ENCODE measurements at regions not wholly inside any gene's neighbourhood (a gene's known extent, or its start where the extent isn't known, plus 50 kb on each side); places are given as distances from the start of the nearest gene placed in this dataset.

- Histone ChIP-seq H3K9ac (ENCODE audit: low read depth, low read length) (no peak overlapping the region), H3K36me3 (ENCODE audit: insufficient read depth, low read depth, low read length) (no peaks in the 10 kb centered on the region), H3K9me3 (ENCODE audit: insufficient read depth, low read depth, low read length) (peaks cover 18% of the 10 kb centered on the region), H3K27me3 (ENCODE audit: insufficient read depth, low read length) (no peaks in the 10 kb centered on the region), H3K4me3 (ENCODE audit: low read length) (no peak overlapping the region), H3K27ac (ENCODE audit: low read length) (no peak overlapping the region), H3K4me1 (ENCODE audit: insufficient read depth, low read length) (no peaks in the 10 kb centered on the region)
Observed at GRCh38 chr12:91396293-91396692, 213.7 kb upstream of the DCN start.

DNA sequence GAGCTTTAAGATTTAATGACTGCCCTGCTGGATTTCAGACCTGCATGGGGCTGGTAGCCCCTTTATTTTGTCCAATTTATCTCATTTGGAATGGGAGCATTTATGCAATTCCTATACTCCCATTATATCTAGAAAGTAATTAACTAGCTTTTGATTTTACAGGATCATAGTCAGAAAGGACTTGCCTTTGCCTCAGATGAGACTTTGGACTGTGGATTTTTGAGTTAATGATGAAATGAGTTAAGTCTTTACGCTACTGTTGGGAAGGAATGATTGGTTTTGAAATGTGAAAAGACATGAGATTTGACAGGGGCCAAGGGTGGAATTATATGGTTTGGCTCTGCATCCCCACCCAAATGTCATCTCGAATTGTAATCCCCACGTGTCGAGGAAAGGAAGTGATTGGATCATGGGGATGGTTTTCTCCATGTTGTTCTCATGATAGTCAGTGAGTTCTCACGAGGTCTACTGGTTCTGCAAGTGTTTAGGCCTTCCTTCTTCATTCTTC, 213.1 kb upstream of the DCN start:
- Histone ChIP-seq H3K4me3 (ENCODE audit: low read length) (no peak overlapping the region), H3K9me3 (ENCODE audit: insufficient read depth, low read depth, low read length) (peaks cover 18% of the 10 kb centered on the region), H3K27me3 (ENCODE audit: insufficient read depth, low read length) (no peaks in the 10 kb centered on the region), H3K9ac (ENCODE audit: low read depth, low read length) (no peak overlapping the region), H3K36me3 (ENCODE audit: insufficient read depth, low read depth, low read length) (no peaks in the 10 kb centered on the region), H3K27ac (ENCODE audit: low read length) (no peak overlapping the region), H3K4me1 (ENCODE audit: insufficient read depth, low read length) (no peaks in the 10 kb centered on the region)

DNA sequence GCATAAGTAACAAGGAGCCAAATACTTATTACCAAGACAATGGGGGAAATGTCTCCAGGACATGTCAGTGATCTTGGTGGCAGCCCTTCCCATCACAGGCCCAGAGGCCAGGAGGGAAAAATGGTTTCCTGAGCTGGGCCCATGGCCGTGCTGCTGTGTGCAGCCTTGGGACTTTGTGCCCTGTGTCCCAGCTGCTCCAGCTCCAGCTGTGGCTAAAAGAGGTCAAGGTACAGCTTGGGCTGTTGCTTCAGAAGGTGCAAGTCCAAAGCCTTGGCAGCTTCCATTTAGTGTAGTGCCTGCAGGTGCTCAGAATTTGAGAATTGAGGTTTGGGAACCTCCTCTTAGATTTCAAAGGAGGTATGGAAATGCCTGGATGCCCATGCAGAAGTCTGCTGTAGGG, 212.3 kb upstream of the DCN start:
- no peaks in the 10 kb centered on the region for H3K36me3 ChIP-seq (ENCODE audit: insufficient read depth, low read depth, low read length)
- H3K27ac ChIP-seq (ENCODE audit: low read length) = no peak overlapping the region

DNA sequence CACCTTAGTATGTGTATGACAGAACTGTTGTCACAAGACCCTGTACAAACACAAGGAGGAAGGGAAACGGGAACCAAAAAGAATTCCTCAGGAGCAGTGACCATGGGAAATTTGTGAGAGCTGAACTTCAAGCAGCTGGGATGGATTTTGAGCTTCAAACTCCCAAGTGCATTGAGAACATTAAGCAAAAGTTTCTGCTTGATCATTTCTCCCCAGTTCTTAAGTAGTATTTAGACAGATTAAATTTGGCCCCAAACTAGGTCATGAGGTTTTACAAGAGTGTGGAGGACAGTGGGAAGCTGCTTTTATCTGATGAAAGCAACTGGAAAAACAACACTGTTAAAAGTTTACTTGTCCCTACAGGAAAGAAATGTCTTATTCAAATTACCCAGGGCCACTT, 206.0 kb upstream of the DCN start:
- H3K36me3 ChIP-seq (ENCODE audit: insufficient read depth, low read depth, low read length) = no peaks in the 10 kb centered on the region
- H3K4me1 ChIP-seq (ENCODE audit: insufficient read depth, low read length) = no peaks in the 10 kb centered on the region
- no peaks in the 10 kb centered on the region for H3K27me3 ChIP-seq (ENCODE audit: insufficient read depth, low read length)
- H3K9ac ChIP-seq (ENCODE audit: low read depth, low read length) = no peak overlapping the region
- H3K9me3 ChIP-seq (ENCODE audit: insufficient read depth, low read depth, low read length) = peaks cover 5% of the 10 kb centered on the region; the same call in 1 of the 2 replicates
- no peak overlapping the region for H3K27ac ChIP-seq (ENCODE audit: low read length)
- no peak overlapping the region for H3K4me3 ChIP-seq (ENCODE audit: low read length)

More for the DNA sequence above, 212.3 kb upstream of the DCN start:
- H3K27me3 ChIP-seq (ENCODE audit: insufficient read depth, low read length) = no peaks in the 10 kb centered on the region
- H3K9me3 ChIP-seq (ENCODE audit: insufficient read depth, low read depth, low read length) = peaks cover 18% of the 10 kb centered on the region
- H3K9ac ChIP-seq (ENCODE audit: low read depth, low read length) = no peak overlapping the region
- H3K4me1 ChIP-seq (ENCODE audit: insufficient read depth, low read length) = no peaks in the 10 kb centered on the region
- H3K4me3 ChIP-seq (ENCODE audit: low read length) = no peak overlapping the region

DNA sequence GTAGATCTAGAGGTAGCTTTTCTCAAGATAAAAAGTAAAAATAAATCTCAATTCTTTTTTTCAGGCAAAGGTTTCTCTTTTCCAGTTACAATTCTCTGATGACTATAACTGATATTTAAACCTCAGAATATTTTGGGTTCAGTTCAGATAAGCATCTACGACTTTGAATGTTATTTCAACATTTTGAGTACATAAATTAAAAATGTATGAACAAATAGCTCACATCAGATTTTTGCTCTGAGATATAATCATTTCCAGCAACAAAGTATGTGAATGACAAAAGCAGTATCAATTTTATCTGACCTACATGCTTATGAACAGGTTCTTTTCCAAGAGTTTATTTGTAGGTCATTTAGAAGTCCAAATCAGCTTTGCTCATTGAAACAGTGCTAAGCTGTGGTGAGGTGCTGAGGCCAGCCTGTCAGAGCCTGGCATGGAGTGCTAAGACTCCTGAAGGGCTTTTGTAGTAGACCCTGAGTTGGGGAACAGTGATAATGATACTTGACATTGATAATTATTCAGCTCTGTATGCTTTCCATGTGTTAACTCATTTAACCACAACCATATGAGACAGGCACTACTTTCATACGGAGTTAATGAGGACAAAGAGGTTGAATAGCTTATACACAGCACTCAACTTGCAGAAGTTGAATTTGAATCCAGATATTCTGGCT, 205.0 kb upstream of the DCN start:
- H3K4me3 ChIP-seq (ENCODE audit: low read length) = no peak overlapping the region
- peaks cover 5% of the 10 kb centered on the region; the same call in 1 of the 2 replicates for H3K9me3 ChIP-seq (ENCODE audit: insufficient read depth, low read depth, low read length)
- H3K27ac ChIP-seq (ENCODE audit: low read length) = no peak overlapping the region
- no peaks in the 10 kb centered on the region for H3K36me3 ChIP-seq (ENCODE audit: insufficient read depth, low read depth, low read length)
- no peaks in the 10 kb centered on the region for H3K27me3 ChIP-seq (ENCODE audit: insufficient read depth, low read length)
- no peaks in the 10 kb centered on the region; the same call in 1 of the 2 replicates for H3K4me1 ChIP-seq (ENCODE audit: insufficient read depth, low read length)
- H3K9ac ChIP-seq (ENCODE audit: low read depth, low read length) = no peak overlapping the region

DNA sequence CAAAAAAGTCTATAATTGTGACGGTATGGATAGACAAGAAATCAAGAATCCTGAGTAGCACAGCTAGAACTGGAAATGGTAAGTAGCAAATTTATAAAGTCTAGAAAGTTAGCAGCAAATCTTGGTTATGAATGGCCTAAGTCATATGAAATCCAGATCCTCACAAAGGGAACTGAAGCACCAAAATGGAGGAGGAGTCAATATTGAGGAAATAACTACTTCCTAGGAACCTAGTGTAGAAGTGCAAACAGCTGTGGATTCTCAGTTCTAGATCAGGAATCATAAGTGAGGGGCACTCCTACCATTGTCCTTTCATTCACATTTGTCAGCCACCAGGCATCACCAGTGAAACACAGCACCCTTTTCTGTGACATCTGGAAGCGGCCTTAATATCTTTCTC, 202.2 kb upstream of the DCN start:
- Histone ChIP-seq H3K9me3 (ENCODE audit: insufficient read depth, low read depth, low read length) (no peaks in the 10 kb centered on the region), H3K27me3 (ENCODE audit: insufficient read depth, low read length) (no peaks in the 10 kb centered on the region), H3K9ac (ENCODE audit: low read depth, low read length) (no peak overlapping the region), H3K27ac (ENCODE audit: low read length) (no peak overlapping the region), H3K4me3 (ENCODE audit: low read length) (no peak overlapping the region), H3K36me3 (ENCODE audit: insufficient read depth, low read depth, low read length) (no peaks in the 10 kb centered on the region), H3K4me1 (ENCODE audit: insufficient read depth, low read length) (peaks cover 14% of the 10 kb centered on the region)

- Histone ChIP-seq H3K27ac (ENCODE audit: low read length) (no peak overlapping the region), H3K4me1 (ENCODE audit: insufficient read depth, low read length) (peaks cover 14% of the 10 kb centered on the region), H3K9me3 (ENCODE audit: insufficient read depth, low read depth, low read length) (no peaks in the 10 kb centered on the region)
Observed at GRCh38 chr12:91384366-91384765, 201.7 kb upstream of the DCN start.

GRCh38 chr12:91383099-91383498, 200.5 kb upstream of the DCN start:
- H3K27me3 ChIP-seq (ENCODE audit: insufficient read depth, low read length) = no peaks in the 10 kb centered on the region
- H3K4me1 ChIP-seq (ENCODE audit: insufficient read depth, low read length) = peaks cover 14% of the 10 kb centered on the region
- H3K4me3 ChIP-seq (ENCODE audit: low read length) = no peak overlapping the region
- no peaks in the 10 kb centered on the region for H3K36me3 ChIP-seq (ENCODE audit: insufficient read depth, low read depth, low read length)
- H3K27ac ChIP-seq (ENCODE audit: low read length) = no peak overlapping the region
- H3K9me3 ChIP-seq (ENCODE audit: insufficient read depth, low read depth, low read length) = no peaks in the 10 kb centered on the region
- H3K9ac ChIP-seq (ENCODE audit: low read depth, low read length) = no peak overlapping the region

More at GRCh38 chr12:91384366-91384765, 201.7 kb upstream of the DCN start:
- H3K36me3 ChIP-seq (ENCODE audit: insufficient read depth, low read depth, low read length) = no peaks in the 10 kb centered on the region
- H3K27me3 ChIP-seq (ENCODE audit: insufficient read depth, low read length) = no peaks in the 10 kb centered on the region
- no peak overlapping the region for H3K4me3 ChIP-seq (ENCODE audit: low read length)
- no peak overlapping the region for H3K9ac ChIP-seq (ENCODE audit: low read depth, low read length)

DNA sequence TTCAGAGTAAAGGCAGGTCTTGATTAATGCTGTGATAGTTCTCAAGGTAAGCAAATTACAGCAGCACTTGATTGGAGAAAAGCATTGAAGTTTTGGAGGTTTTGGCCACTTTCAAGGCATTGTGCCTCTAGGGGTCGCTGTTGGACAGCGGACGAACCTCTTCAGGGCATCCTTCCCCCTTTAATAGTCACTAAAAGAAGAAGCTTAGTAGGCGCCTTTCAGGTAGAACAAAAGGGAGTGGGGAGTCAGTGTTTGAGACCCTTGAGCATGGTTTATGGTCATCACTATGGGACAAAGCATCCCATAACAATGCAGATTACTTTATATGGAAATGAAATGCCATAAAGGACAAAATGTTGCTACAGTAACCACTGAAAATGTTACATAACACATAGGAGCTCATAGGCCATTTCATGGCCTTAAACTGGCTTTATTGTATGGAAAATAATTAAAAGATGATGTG, 199.5 kb upstream of the DCN start:
- H3K36me3 ChIP-seq (ENCODE audit: insufficient read depth, low read depth, low read length) = no peaks in the 10 kb centered on the region
- H3K9me3 ChIP-seq (ENCODE audit: insufficient read depth, low read depth, low read length) = no peaks in the 10 kb centered on the region
- peak overlapping the region; percentile 78 for H3K4me3 ChIP-seq (ENCODE audit: low read length)
- peak overlapping the region; percentile 97 for H3K27ac ChIP-seq (ENCODE audit: low read length)
- peaks cover 19% of the 10 kb centered on the region for H3K4me1 ChIP-seq (ENCODE audit: insufficient read depth, low read length)
- H3K27me3 ChIP-seq (ENCODE audit: insufficient read depth, low read length) = no peaks in the 10 kb centered on the region
- peak overlapping the region; percentile 96 for H3K9ac ChIP-seq (ENCODE audit: low read depth, low read length)

GRCh38 chr12:91381309-91381804, 198.7 kb upstream of the DCN start:
- Histone ChIP-seq H3K27ac (ENCODE audit: low read length) (peak overlapping the region; percentile 97), H3K4me1 (ENCODE audit: insufficient read depth, low read length) (peaks cover 23% of the 10 kb centered on the region), H3K4me3 (ENCODE audit: low read length) (peak overlapping the region; percentile 78), H3K9ac (ENCODE audit: low read depth, low read length) (peak overlapping the region; percentile 96), H3K27me3 (ENCODE audit: insufficient read depth, low read length) (no peaks in the 10 kb centered on the region), H3K9me3 (ENCODE audit: insufficient read depth, low read depth, low read length) (no peaks in the 10 kb centered on the region), H3K36me3 (ENCODE audit: insufficient read depth, low read depth, low read length) (no peaks in the 10 kb centered on the region)

GRCh38 chr12:91380631-91381030, 198.0 kb upstream of the DCN start:
- H3K27me3 ChIP-seq (ENCODE audit: insufficient read depth, low read length) = no peaks in the 10 kb centered on the region
- H3K9ac ChIP-seq (ENCODE audit: low read depth, low read length) = peak overlapping the region; percentile 96
- peak overlapping the region; percentile 78 for H3K4me3 ChIP-seq (ENCODE audit: low read length)
- H3K27ac ChIP-seq (ENCODE audit: low read length) = peak overlapping the region; percentile 97
- H3K4me1 ChIP-seq (ENCODE audit: insufficient read depth, low read length) = peaks cover 23% of the 10 kb centered on the region
- no peaks in the 10 kb centered on the region for H3K36me3 ChIP-seq (ENCODE audit: insufficient read depth, low read depth, low read length)
- H3K9me3 ChIP-seq (ENCODE audit: insufficient read depth, low read depth, low read length) = no peaks in the 10 kb centered on the region

Measured in iPS-20b (cell line).